Activated CD8-positive, alpha-beta memory T cell treated with anti-CD3 and anti-CD28 coated beads, Interleukin-2, amount 10 ng/mL, durations not matched to agents 7 days and 5 days (primary cell): ENCODE measurements at regions not wholly inside any gene's neighbourhood (a gene's known extent, or its start where the extent isn't known, plus 50 kb on each side); places are given as distances from the start of the nearest gene placed in this dataset. TPM values are rescaled to one million over a fixed set of nuclear protein-coding genes. Genes with fewer than 3 reads are reported as not detected.

Source experiments
- ATAC-seq: fragments of 150-1000 bp; cut with Tn5 transposase; one replicate; pipeline ENCODE4 v1.10.0; 2021; ENCODE audit warnings: moderate library complexity
- CTCF ChIA-PET: fragments of 350-600 bp; sonication (Branson Sonifier 250); formaldehyde crosslinking; loops from one replicate; lab custom pipeline; 2021; ENCODE audit warnings: antibody characterized with exemption; lab: Charles Lee
- DNase-seq: peaks from one replicate; pipeline ENCODE4 v3.0.0-alpha.2; 2020
- H3K27ac Mint-ChIP-seq: one replicate; pipeline ENCODE4 v1.8.0; 2021; ENCODE audit warnings: mild to moderate bottlenecking, mixed read lengths
- H3K27me3 Mint-ChIP-seq: one replicate; pipeline ENCODE4 v1.8.0; 2021; ENCODE audit warnings: mixed read lengths
- H3K36me3 Mint-ChIP-seq: one replicate; pipeline ENCODE4 v1.8.0; 2021; ENCODE audit warnings: mild to moderate bottlenecking, mixed read lengths
- H3K4me1 Mint-ChIP-seq: one replicate; pipeline ENCODE4 v1.8.0; 2021; ENCODE audit warnings: mixed read lengths
- H3K4me3 Mint-ChIP-seq: one replicate; pipeline ENCODE4 v1.8.0; 2021; ENCODE audit warnings: mild to moderate bottlenecking, moderate library complexity, mixed read lengths
- H3K9me3 Mint-ChIP-seq: one replicate; pipeline ENCODE4 v1.8.0; 2022; ENCODE audit warnings: low read depth, mixed read lengths
- microRNA-seq: library from miRNA; unstranded; fragments of <30 nt; microRNA quantifications from one replicate; pipeline ENCODE4 v1.2.0, GENCODE V29; 2022

DNA sequence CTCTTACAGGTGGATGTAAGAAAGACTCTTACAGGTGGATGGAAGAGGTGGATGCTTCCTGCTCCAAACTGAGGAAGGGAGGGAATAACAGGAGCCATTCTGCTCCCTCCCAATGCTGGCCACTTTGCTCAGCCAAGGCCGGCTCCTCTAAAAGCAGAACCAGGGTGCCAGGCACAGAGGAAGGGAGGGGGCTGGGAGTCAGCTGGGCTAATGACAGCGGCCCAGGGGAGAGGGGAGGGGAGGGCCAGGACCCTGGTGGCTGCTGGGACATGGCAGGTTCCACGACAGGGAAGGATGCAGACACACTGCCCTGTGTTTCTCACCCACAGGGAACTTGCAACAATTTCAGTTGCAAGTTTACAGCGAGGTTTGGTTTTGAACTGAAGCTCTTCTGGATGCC is 173.4 kb downstream of the ANAPC1 start:
- Mint-ChIP-seq H3K27me3 (peaks cover 2% of the 10 kb centered on the region), H3K9me3 (peaks cover 2% of the 10 kb centered on the region), H3K4me1 (peaks cover 14% of the 10 kb centered on the region), H3K27ac (no peak overlapping the region), H3K4me3 (no peak overlapping the region), H3K36me3 (peaks cover 4% of the 10 kb centered on the region)
- DNase-seq, result no peak
- ATAC-seq, result no peak
- CTCF ChIA-PET, result no interaction called here

- no peak overlapping the region for H3K27ac Mint-ChIP-seq
- H3K4me3 Mint-ChIP-seq, result no peak overlapping the region
- DNase-seq (no peak), ATAC-seq (no peak)
- peaks cover 4% of the 10 kb centered on the region for H3K27me3 Mint-ChIP-seq
- CTCF ChIA-PET, result no interaction called here
- peaks cover 9% of the 10 kb centered on the region for H3K4me1 Mint-ChIP-seq
- peaks cover 2% of the 10 kb centered on the region for H3K9me3 Mint-ChIP-seq
- peaks cover 4% of the 10 kb centered on the region for H3K36me3 Mint-ChIP-seq
Measured at GRCh38 chr2:111711270-111711669, 172.7 kb downstream of the ANAPC1 start.

- CTCF ChIA-PET, result no interaction called here
- DNase-seq, result peak; percentile 26
- ATAC-seq, result no peak
- Mint-ChIP-seq H3K27ac (no peak overlapping the region), H3K4me1 (peaks cover 3% of the 10 kb centered on the region), H3K36me3 (peaks cover 4% of the 10 kb centered on the region), H3K9me3 (peaks cover 2% of the 10 kb centered on the region), H3K4me3 (no peak overlapping the region), H3K27me3 (peaks cover 3% of the 10 kb centered on the region)
Measured at GRCh38 chr2:111712361-111712760, 171.6 kb downstream of the ANAPC1 start.

GRCh38 chr2:111712940-111713515 is 171.0 kb downstream of the ANAPC1 start:
- H3K4me1 Mint-ChIP-seq, result peaks cover 3% of the 10 kb centered on the region
- H3K27ac Mint-ChIP-seq, result no peak overlapping the region
- peaks cover 4% of the 10 kb centered on the region for H3K27me3 Mint-ChIP-seq
- peaks cover 2% of the 10 kb centered on the region for H3K9me3 Mint-ChIP-seq
- no peak for DNase-seq
- no peak for ATAC-seq
- no peak overlapping the region for H3K4me3 Mint-ChIP-seq
- peaks cover 4% of the 10 kb centered on the region for H3K36me3 Mint-ChIP-seq
- CTCF ChIA-PET, result no interaction called here

- H3K9me3 Mint-ChIP-seq, result peaks cover 2% of the 10 kb centered on the region
- peaks cover 4% of the 10 kb centered on the region for H3K36me3 Mint-ChIP-seq
- peak; percentile 26 for DNase-seq
- ATAC-seq, result no peak
- H3K27ac Mint-ChIP-seq, result no peak overlapping the region
- CTCF ChIA-PET, result no interaction called here
- H3K4me1 Mint-ChIP-seq, result no peaks in the 10 kb centered on the region
- H3K27me3 Mint-ChIP-seq, result peaks cover 7% of the 10 kb centered on the region
- H3K4me3 Mint-ChIP-seq, result no peak overlapping the region
Measured at GRCh38 chr2:111715987-111716904, 167.7 kb downstream of the ANAPC1 start.

DNA sequence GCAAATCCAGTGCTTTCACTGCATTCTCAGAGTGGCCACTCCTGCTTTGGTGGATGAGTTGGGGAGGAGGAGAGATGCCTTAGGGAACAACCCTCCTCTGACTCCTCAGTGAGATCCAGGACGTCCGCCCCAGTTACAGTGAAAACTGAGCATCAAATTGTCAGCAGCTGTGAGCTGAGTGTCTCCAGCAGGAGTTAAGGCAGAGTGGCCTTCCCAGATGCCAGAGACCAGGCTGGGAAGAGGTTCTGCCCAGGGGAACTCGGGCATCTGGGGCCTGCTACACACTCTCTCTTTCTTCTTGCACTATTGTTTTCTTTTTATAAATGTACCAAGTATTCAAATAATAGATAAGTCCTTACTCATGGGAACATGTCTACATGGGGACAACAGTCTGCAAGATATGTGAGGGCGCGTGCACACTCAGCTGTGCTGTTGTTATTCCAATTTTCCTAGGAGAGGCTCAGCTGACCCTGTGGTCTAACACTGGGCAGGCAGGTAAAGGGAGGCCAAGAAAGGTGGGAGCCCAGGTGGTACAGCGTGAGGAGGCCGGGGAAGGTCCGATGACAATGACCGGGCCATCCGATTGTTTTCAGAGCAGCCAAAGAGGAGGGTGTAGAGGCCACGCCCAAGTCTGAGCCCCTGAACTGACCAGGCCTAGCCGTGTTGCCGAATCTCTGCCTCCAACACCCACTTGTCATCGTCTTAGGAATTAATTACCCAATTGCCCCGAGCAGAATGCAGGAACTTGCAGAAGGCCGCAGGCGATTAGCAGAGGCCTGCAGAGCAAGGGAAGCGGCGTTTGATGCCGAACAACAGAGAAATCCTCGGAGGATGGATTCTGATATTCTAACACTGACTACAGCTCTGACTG is 166.9 kb downstream of the ANAPC1 start:
- H3K4me3 Mint-ChIP-seq, result no peak overlapping the region
- ATAC-seq, result no peak
- H3K27ac Mint-ChIP-seq, result no peak overlapping the region
- H3K9me3 Mint-ChIP-seq, result peaks cover under 1% of the 10 kb centered on the region
- peak; percentile 27 for DNase-seq
- CTCF ChIA-PET, result no interaction called here
- H3K27me3 Mint-ChIP-seq, result peaks cover 9% of the 10 kb centered on the region
- peaks cover 1% of the 10 kb centered on the region for H3K36me3 Mint-ChIP-seq
- no peaks in the 10 kb centered on the region for H3K4me1 Mint-ChIP-seq

Small RNA genes lying in the stretch of these regions (microRNA-seq; reads per million reads assigned to microRNA genes)
- not detected for gene MIR4435-2
